HG03039 (cell line): ENCODE measurements at regions not wholly inside any gene's neighbourhood (a gene's known extent, or its start where the extent isn't known, plus 50 kb on each side); places are given as distances from the start of the nearest gene placed in this dataset.
"Not testable (repeated sequence)": the region's sequence is repeated elsewhere in the genome, so short reads cannot be mapped to it uniquely, and the experiment has no call there.

Experiments used
- ATAC-seq: cut with Tn5 transposase; IDR thresholded peaks from one replicate; pipeline ENCODE4 v1.9.1; 2021; ENCODE audit warnings: mild to moderate bottlenecking, moderate library complexity; ENCODE audit not compliant: unreplicated experiment

- ATAC-seq, result no peak
Observed at GRCh38 chr2:765369-765768, 88.2 kb upstream of the TMEM18 start.

- no peak for ATAC-seq
Observed at GRCh38 chr2:763766-764525, 86.7 kb upstream of the TMEM18 start.

- no peak for ATAC-seq
Observed at GRCh38 chr2:762646-763045, 85.4 kb upstream of the TMEM18 start.

GRCh38 chr2:761384-761783 is 84.2 kb upstream of the TMEM18 start:
- no peak for ATAC-seq

DNA sequence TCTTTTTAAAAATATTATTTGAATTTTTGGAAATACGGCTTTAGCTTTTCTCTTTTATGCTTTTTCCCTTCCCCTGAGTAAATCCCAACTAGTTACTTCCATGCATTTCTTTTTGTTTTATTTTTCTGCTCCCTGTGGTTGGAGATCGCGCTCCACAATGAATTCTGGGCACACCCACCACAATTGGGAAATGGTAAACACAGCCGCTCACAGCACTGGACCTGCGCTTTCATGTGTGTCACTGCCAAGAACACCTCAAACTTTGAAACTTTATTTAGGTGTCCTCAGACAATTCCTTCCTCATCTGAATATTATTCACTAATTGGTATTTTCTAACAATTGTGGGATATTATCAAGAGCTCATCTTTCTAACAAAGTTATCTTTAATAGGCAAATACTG is 82.8 kb upstream of the TMEM18 start:
- no peak for ATAC-seq

GRCh38 chr2:758073-758820 is 81.0 kb upstream of the TMEM18 start:
- ATAC-seq, result no peak

GRCh38 chr2:753123-753522 is 75.9 kb upstream of the TMEM18 start:
- ATAC-seq, result no peak

GRCh38 chr2:751474-751873 is 74.3 kb upstream of the TMEM18 start:
- no peak for ATAC-seq

DNA sequence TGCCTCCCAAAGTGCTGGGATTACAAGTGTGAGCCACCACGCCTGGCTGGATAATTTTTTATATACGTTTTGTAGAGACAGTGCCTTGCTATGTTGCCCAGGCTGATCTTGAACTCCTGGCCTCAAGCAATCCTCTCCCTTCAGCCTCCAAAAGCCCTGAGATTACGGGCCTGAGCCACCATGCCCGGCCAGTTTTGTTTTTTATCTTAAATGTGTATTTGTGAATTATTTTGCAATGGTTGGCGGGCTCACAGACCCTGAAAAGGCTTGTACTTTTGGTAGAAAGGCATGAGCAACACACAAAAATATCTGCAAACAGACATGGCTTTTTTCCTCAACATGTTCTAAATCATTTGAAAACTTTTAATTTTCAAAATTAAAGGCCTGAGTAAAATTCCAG is 73.4 kb upstream of the TMEM18 start:
- ATAC-seq, result no peak

GRCh38 chr2:747762-748351 is 70.7 kb upstream of the TMEM18 start:
- ATAC-seq, result no peak

DNA sequence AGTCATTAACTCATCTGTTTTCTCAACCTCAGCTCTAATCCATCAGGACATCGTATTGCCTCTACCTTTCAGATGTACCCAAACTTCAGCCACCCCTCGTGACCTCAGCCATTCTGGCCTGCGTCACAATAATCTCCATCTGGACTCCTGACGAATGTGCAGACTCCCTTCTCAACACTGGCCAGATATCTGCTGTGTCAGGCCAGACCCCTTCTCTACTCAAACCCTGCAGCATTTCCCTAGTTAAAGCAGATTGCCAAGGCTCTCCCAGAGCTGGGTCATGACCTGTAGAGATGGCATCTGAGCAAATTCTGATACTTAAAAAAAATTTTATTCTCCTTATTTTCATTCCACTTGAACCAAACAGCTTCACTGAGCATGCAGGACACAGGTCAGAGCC is 69.5 kb upstream of the TMEM18 start:
- ATAC-seq, result no peak

GRCh38 chr2:744088-744487 is 66.9 kb upstream of the TMEM18 start:
- ATAC-seq, result no peak

- ATAC-seq, result no peak
Observed at GRCh38 chr2:742221-742620, 65.0 kb upstream of the TMEM18 start.

DNA sequence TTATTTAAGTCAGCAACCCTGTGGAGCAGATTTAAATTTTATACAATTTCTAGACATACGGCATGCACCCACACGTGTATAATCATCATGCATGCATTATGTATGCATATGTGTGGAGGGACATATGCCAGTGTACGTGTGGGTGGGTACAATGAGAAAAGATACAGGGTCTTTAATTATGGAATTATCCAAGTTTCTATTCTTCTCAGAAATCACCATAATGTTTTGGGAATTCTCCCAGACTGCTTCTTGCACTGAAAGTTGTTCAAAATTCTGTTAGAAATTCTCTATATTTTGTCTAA is 63.9 kb upstream of the TMEM18 start:
- ATAC-seq, result no peak

DNA sequence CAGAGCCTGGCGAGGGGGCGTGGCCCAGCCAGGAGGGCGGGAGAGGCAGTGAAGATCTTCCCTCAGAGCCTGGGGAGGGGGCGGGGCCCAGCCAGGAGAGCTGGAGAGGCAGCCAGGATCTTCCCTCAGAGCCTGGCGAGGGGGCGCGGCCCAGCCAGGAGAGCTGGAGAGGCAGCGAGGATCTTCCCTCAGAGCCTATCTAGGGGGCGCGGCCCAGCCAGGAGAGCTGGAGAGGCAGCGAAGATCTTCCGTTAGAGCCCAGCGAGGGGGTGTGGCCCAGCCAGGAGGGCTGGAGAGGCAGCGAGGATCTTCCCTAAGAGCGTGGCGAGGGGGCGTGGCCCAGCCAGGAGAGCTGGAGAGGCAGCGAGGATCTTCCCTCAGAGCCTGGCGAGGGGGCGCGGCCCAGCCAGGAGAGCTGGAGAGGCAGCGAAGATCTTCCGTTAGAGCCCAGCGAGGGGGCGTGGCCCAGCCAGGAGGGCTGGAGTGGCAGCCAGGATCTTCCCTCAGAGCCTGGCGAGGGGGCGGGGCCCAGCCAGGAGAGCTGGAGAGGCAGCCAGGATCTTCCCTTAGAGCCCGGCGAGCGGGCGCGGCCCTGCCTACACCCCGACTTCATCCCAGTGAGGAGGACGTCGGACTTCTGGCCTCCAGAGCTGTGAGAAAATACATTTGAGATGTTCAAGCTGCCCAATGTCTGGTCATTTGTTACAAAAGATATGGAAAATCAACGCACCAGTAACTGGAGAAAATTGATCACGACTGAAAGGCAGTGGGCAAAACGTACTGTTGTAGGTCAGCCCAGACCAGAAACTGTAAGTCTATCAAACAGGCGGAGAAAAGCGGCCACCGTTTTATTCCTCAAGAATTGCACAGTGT is 63.4 kb upstream of the TMEM18 start:
- not testable (repeated sequence) for ATAC-seq

DNA sequence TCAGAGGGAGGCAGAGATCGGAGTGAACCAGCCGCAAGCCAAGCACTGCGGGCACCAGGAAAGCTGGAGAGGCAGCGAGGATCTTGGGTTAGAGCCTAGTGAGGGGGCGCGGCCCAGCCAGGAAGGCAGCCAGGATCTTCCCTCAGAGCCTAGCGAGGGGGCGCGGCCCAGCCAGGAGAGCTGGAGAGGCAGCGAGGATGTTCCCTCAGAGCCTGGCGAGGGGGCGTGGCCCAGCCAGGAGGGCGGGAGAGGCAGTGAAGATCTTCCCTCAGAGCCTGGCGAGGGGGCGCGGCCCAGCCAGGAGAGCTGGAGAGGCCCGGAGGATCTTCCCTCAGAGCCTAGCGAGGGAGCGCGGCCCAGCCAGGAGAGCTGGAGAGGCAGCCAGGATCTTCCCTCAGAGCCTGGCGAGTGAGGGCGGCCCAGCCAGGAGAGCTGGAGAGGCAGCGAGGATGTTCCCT is 62.7 kb upstream of the TMEM18 start:
- not testable (repeated sequence) for ATAC-seq

- ATAC-seq, result no peak
Observed at GRCh38 chr2:736939-737338, 59.7 kb upstream of the TMEM18 start.

DNA sequence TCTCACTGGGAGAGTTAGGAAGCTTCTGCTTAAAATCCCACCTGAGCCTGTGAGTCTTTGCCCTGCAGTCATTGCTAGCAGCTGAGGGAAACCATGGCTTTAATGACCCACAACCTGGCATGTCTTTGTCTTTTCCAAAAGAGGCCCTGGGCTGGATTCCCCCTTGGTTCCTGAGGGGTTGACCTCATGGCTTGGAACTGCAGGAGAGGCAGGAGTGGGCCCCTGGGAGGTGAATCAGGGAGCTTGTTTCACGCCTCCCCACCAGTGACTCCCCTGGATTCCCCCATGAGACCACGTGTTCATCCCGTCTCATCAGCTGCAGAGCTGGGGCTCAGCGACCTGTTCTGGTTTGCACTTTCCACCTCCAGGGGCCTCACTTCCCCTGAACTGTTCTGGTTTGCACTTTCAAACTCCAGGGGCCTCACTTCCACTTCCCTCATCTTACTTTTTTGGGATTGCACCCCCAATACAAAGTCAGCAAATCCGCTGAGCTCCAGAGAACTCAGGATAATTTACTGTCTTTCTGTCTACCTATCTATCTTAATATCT is 58.5 kb upstream of the TMEM18 start:
- ATAC-seq, result peak; percentile 78

DNA sequence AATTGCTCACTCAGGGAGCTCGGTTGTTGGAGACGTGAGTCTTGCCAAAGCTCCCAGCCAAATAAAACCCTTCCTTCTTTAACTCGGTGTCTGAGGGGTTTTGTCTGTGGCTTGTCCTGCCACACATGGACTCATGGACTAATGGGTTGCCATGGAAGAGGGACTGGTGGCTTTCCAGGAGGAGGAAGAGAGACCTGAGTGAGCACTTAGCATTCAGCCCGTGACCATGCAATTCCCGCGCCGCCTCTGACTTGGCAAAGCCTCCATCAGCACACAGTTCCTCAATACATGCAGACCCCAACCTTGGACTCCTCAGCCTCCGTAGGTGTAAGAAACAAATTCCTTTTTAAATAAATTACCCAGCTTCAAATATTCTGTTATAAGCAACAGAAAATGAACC is 57.3 kb upstream of the TMEM18 start:
- ATAC-seq, result no peak

DNA sequence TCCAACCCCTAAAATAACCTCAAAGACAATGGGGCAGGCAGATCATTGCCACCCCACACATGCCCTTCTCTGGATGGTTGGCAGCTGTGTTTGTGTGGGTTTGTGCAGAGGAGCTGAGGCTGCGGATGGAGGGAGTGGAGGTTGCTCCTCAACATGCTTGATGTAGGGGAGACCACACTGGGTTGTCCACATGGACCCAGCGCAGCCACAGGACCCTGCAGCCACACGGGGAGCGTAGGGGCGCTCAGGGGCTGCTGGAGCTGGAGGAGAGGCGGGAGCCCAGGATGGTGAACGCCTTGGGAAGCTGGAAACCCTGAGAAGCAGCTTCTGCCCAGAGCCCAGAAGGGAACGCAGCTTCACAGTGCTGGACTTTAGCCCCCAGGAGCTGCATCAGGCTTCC is 56.3 kb upstream of the TMEM18 start:
- no peak for ATAC-seq

DNA sequence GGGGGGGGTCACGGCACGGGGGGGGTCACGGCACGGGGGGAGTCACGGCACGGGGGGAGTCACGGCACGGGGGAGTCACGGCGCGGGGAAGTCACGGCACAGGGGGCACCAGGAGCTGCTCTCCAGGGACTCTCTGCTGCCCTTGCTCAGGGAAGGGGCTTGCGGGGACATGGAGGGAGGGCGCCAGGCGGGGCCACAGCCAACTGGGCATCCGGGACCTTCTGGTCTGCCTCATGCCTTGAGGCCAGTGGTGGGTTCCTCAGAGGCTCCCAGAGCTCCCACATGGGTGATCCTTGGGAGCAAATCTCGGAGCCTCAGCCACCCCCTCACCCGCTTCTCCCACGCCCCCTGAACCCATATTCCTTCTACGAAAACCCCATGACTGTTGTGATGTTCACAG is 55.8 kb upstream of the TMEM18 start:
- ATAC-seq, result no peak
